Ovary (tissue), 7 donors: ENCODE measurements at regions not wholly inside any gene's neighbourhood (a gene's known extent, or its start where the extent isn't known, plus 50 kb on each side); places are given as distances from the start of the nearest gene placed in this dataset.

Source experiments
- DNase-seq, 5 donors: peaks; one replicate each; pipeline ENCODE4 v3.0.0-alpha.2; 2019 to 2020
- H3K27ac ChIP-seq, 2 donors: fragments of 200-600 bp; one replicate each; pipeline versions ENCODE4 v1.5.1 to v1.8.0; 2019 to 2022
- H3K27me3 ChIP-seq: fragments of 200-600 bp; one replicate; pipeline ENCODE4 v1.8.0; 2022
- H3K36me3 ChIP-seq: fragments of 200-600 bp; sonication (generic); one replicate; pipeline ENCODE4 v1.5.1; 2019
- H3K4me1 ChIP-seq: one replicate; pipeline ENCODE4 v1.8.1; 2013; ENCODE audit warnings: mild to moderate bottlenecking, moderate library complexity; ENCODE audit not compliant: insufficient read depth
- H3K4me3 ChIP-seq: fragments of 200-600 bp; sonication (generic); one replicate; pipeline ENCODE4 v1.5.1; 2017
- H3K9me3 ChIP-seq, 2 donors: fragments of 200-600 bp in 1 of 2; sonication (generic) in 1 of 2; one replicate each; pipeline versions ENCODE4 v1.5.1 to v1.8.1; 2013 to 2019; ENCODE audit warnings: mild to moderate bottlenecking in 1 of 2, moderate library complexity in 1 of 2
- CTCF ChIP-seq, 3 donors: fragments of 450-650 bp in 2 of 3; fragments of 200-600 bp in 1 of 3; IDR thresholded peaks; one replicate each; pipeline versions ENCODE4 v1.5.1 to v1.8.0; 2016 to 2022; ENCODE audit warnings: antibody characterized with exemption in 3 of 3, mild to moderate bottlenecking in 1 of 3
- EP300 ChIP-seq: sonication (generic); formaldehyde crosslinking; IDR thresholded peaks from one replicate; pipeline ENCODE4 v1.6.1; 2017; ENCODE audit warnings: antibody characterized with exemption
- POLR2A ChIP-seq: fragments of 450-650 bp; IDR thresholded peaks from one replicate; pipeline ENCODE4 v1.6.1; 2017; ENCODE audit warnings: antibody characterized with exemption, mild to moderate bottlenecking, moderate library complexity
- WGBS, 3 donors: extraction: QIAGEN DNeasy Blood & Tissue Kit in 1 of 3; methylation state at CpG; one replicate each; pipeline versions ENCODE4 v1.1.5 to v1.1.7; 2013 to 2017; 5-methylcytosine and 5-hydroxymethylcytosine counted together
- intact Hi-C, 4 donors: fragments of 100-400 bp; cut with DNase I; formaldehyde crosslinking; loops; one replicate each; pipeline versions ENCODE4 v1.11.0 to v1.15.1; 2022 to 2023
- donor health status: DM: no; HTN: no; CAD: no; lungs with moderate emphysema.
- donor health status: DM: no; HTN: no; CAD: no.
- donor health status: Bipolar disorder and iron deficiency.
- donor health status: DM: no; HTN: no; CAD: no.
- donor health status: DM: yes; HTN: yes; CAD: no.

GRCh38 chr18:78814766-78815165 lies 164.9 kb upstream of the SALL3 start:
- no peaks in the 10 kb centered on the region for H3K9me3 ChIP-seq
- H3K4me1 ChIP-seq: no peaks in the 10 kb centered on the region
- no peak for TF ChIP-seq CTCF (IDR thresholded peaks at IDR 0.05)
- no peak for DNase-seq
- H3K27ac ChIP-seq: no peak overlapping the region
- no peaks in the 10 kb centered on the region for H3K36me3 ChIP-seq
- no peaks in the 10 kb centered on the region for H3K27me3 ChIP-seq
- intact Hi-C loops: no loop called here
- no peak overlapping the region for H3K4me3 ChIP-seq
- 37 to 39% (median 38%) methylated on average over 14 of the region's 14 CpGs for WGBS, 3 donors

- no peak overlapping the region for H3K27ac ChIP-seq
- DNase-seq: no peak
- H3K9me3 ChIP-seq: no peaks in the 10 kb centered on the region
- H3K4me1 ChIP-seq: no peaks in the 10 kb centered on the region
- H3K36me3 ChIP-seq: no peaks in the 10 kb centered on the region
- TF ChIP-seq EP300 (no peak), CTCF (IDR thresholded peaks at IDR 0.05) (no peak), POLR2A (no peak)
- no peak overlapping the region for H3K4me3 ChIP-seq
- H3K27me3 ChIP-seq: no peaks in the 10 kb centered on the region
- 88% methylated on average over 15 of the region's 15 CpGs for WGBS, 3 donors
- intact Hi-C loops: no loop called here
These were observed 163.5 kb upstream of the SALL3 start for GRCh38 chr18:78816114-78816513.

- Histone ChIP-seq H3K27me3 (no peaks in the 10 kb centered on the region), H3K36me3 (no peaks in the 10 kb centered on the region), H3K4me1 (no peaks in the 10 kb centered on the region), H3K27ac (no peak overlapping the region), H3K9me3 (no peaks in the 10 kb centered on the region), H3K4me3 (no peak overlapping the region)
- DNase-seq: no peak
- WGBS, 3 donors: 84 to 91% (median 89%) methylated on average over 21 of the region's 21 CpGs
- TF ChIP-seq POLR2A (no peak), CTCF (IDR thresholded peaks at IDR 0.05) (no peak), EP300 (no peak)
- intact Hi-C loops: no loop called here
These were observed 162.7 kb upstream of the SALL3 start for GRCh38 chr18:78816916-78817315.

GRCh38 chr18:78818495-78818894 lies 161.1 kb upstream of the SALL3 start:
- no peak for TF ChIP-seq POLR2A
- Histone ChIP-seq H3K9me3 (no peaks in the 10 kb centered on the region), H3K4me1 (no peaks in the 10 kb centered on the region), H3K27ac (no peak overlapping the region), H3K4me3 (no peak overlapping the region), H3K36me3 (no peaks in the 10 kb centered on the region), H3K27me3 (no peaks in the 10 kb centered on the region)
- DNase-seq: no peak
- intact Hi-C loops: no loop called here
- 84 to 96% (median 86%) methylated on average over 5 of the region's 5 CpGs for WGBS, 3 donors

GRCh38 chr18:78818961-78819360 lies 160.7 kb upstream of the SALL3 start:
- DNase-seq: no peak
- Histone ChIP-seq H3K4me1 (no peaks in the 10 kb centered on the region), H3K27me3 (no peaks in the 10 kb centered on the region), H3K27ac (no peak overlapping the region), H3K36me3 (no peaks in the 10 kb centered on the region), H3K4me3 (no peak overlapping the region), H3K9me3 (no peaks in the 10 kb centered on the region)
- 79 to 85% (median 80%) methylated on average over 2 of the region's 2 CpGs for WGBS, 3 donors
- TF ChIP-seq POLR2A (no peak), CTCF (IDR thresholded peaks at IDR 0.05) (no peak), EP300 (no peak)
- intact Hi-C loops: no loop called here
